Lower leg skin (tissue), 3 donors: ENCODE measurements at regions not wholly inside any gene's neighbourhood (a gene's known extent, or its start where the extent isn't known, plus 50 kb on each side); places are given as distances from the start of the nearest gene placed in this dataset.

Experiments
- CTCF ChIP-seq, 3 donors: fragments of 450-650 bp; IDR thresholded peaks; one replicate each; pipeline ENCODE4 v1.5.1; 2016; ENCODE audit warnings: antibody characterized with exemption in 3 of 3, mild to moderate bottlenecking in 3 of 3, moderate library complexity in 2 of 3
- POLR2A ChIP-seq, 2 donors: fragments of 450-650 bp; IDR thresholded peaks; one replicate each; pipeline ENCODE4 v1.6.1; 2016 to 2017; ENCODE audit warnings: antibody characterized with exemption in 2 of 2, mild to moderate bottlenecking in 1 of 2, moderate library complexity in 1 of 2

GRCh38 chr18:26667046-26667445 lies 118.7 kb upstream of the KCTD1 start:
- TF ChIP-seq CTCF (IDR thresholded peaks at IDR 0.05) (no peak), POLR2A (IDR thresholded peaks at IDR 0.05) (no peak)
